ENCODE measurements at regions not wholly inside any gene's neighbourhood (a gene's known extent, or its start where the extent isn't known, plus 50 kb on each side); places are given as distances from the start of the nearest gene placed in this dataset.
A peak's percentile ranks its signal among the peaks of the same experiment; 100 is the strongest.

DNA sequence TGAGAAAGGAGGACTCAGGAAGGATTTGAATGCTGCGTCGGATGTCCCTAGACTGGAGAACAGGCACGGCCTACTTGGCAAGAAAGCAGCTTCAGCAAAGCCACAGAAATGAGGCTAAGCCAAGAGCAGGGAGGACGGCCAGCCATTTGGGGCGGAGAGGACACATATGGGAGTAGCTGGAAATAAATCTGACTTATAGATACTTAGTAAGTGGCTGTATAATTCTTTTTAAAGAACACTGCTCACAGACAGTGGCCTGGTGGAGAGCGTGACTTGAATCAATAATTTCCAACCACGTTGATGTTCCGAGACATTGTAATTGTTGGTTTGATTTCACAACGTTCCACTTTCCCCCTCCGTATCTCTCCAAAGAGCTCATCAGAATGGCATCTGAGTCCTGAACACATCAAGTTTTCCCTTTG is 67.7 kb upstream of the JCAD start:
- no peak for DNase-seq (ENCODE audit: extremely low read depth, low read depth)

DNA sequence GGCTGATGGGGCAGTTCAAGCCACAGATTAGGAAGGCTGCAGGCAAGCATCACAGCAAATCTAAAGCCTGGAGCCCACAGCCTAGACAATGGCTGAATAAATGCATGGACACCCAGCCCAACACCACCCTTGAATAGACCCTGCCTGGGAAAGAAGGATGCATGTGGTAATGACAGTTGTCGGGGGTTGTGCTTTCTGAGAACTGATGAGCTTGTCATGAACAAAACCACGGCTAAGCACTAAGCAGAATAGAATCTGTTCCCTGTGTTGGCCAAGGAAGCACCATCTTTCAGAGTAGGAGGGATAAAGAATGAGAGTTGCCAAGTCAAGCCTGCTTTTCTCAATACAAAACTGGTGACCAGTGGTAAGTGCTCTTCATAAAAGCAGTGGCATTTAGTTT is 66.1 kb upstream of the JCAD start:
- no peak for DNase-seq (ENCODE audit: extremely low read depth, low read depth)

DNA sequence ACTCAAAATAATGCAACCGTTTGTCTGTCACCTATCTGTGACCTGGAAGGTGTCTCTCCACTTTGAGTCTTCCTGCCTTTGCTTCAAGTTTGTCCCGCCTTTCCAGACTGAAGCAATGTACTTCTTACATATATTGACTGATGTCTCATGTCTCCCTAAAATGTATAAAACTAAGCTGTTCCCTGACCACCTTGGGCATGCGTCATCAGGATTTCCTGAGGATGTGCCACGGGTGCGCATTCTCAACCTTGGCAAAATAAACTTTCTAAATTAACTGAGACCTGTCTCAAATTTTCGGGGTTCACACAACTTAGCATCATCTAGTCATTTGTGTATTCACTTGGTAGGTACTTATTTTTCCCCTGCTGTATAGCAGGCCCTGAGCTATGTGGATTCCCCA is 65.3 kb upstream of the JCAD start:
- DNase-seq (ENCODE audit: extremely low read depth, low read depth): no peak

DNA sequence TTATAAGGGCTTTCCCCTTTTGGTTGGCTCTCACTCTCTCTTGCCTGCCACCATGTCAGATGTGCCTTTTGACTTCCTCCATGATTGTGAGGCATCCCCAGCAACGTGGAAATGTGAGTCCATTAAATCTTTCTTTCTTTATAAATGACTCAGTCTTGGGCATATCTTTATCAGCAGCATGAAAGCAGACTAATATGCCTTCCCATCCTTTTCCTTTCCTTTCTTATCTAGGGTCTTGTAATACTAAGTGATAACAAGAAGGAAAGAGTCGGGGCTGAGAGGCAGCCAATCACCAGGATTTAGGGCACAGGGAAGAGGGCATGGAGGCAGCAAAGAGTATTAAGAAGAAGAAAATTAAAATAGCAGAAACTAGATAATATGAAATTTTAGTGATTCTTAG is 62.0 kb upstream of the JCAD start:
- no peak for DNase-seq (ENCODE audit: extremely low read depth, low read depth)

DNA sequence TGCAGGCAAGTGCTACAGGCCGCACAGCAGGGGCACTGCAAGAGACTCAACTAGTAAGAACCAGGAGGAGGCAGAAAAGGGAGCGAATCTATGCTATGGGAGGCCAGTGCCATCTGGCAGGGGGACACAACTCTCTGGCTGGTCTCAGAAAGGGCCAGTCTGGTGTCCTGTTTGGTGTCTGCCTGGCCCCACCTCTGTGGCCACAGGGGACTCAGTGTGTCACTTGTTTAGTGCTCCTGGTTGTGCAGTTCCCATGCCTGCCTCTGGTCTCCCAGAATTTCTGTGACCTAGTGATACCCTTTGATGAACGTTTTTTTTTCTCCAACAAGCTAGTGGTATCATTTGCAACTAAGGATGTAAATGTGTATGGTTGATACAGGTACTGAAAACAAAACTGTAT is 59.2 kb upstream of the JCAD start:
- no peak for DNase-seq (ENCODE audit: extremely low read depth, low read depth)

DNA sequence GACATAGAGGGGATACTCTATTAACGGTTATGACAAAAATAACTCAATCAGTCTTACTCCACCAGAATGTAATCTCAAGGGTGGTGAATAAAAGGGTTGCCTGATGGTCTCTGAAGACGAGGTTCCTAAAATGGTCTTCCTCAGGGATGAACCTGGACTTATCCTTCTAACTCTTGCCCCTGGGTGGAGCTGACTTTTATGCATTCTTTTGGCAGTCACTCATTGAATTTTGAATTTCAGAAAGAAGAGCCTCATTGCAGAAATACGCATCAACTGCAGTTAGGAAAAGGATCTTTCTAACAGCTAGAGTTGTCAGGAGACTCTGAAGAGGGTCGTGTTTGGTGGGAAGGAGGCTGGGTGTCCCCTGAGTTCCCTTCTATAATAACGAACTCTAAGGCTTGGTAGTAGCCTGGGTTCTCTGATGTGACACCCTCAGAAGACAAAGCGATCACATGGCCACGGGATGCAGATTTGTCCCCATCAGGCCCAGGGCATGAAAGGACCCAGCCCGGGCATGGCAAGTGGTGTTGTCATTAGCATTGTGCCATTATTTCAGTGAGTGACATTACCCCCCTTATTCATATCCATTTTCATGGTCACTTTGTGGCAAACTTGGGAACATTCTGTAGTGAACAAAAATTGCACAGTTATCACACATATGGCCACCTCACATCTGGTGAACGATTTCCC is 58.6 kb upstream of the JCAD start:
- DNase-seq (ENCODE audit: extremely low read depth, low read depth): no peak

DNA sequence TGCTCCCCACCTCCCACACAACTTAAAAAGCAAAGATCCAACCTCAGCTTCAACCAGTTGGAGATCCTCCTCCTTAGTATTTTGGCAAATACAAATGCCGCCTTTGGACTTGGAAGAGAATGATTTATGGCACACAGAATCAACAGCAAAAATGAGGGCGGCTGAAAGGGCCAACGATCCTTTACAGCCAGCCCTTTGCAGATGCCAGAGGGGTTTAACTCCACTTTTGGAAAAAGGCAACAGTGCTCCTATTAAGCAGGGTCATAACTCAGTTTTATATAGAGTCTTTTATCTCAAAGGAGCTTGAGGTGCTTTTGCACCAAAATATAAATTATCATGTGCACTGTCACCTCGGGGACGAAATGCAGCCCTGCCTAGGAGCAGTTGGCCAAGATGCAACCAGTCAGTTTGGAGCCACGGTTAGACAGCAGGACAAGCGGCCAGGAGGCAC is 56.7 kb upstream of the JCAD start:
- no peak for DNase-seq (ENCODE audit: extremely low read depth, low read depth)

DNA sequence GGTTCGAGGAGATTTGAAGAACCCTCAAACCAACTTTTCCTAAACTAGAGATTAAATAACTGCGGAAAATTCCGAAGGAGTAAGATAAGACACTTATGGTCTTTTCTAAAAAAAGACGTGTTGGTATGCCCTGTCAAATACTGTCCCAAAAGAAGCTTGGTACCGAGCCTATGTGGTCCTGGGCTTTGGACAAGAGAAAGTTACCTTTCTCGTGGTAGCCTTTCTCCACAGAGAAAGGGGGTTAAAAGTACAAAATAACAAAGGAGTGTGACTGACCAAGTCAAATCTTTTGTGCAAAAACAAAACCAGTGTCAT is 56.2 kb upstream of the JCAD start:
- DNase-seq (ENCODE audit: extremely low read depth, low read depth): no peak

DNA sequence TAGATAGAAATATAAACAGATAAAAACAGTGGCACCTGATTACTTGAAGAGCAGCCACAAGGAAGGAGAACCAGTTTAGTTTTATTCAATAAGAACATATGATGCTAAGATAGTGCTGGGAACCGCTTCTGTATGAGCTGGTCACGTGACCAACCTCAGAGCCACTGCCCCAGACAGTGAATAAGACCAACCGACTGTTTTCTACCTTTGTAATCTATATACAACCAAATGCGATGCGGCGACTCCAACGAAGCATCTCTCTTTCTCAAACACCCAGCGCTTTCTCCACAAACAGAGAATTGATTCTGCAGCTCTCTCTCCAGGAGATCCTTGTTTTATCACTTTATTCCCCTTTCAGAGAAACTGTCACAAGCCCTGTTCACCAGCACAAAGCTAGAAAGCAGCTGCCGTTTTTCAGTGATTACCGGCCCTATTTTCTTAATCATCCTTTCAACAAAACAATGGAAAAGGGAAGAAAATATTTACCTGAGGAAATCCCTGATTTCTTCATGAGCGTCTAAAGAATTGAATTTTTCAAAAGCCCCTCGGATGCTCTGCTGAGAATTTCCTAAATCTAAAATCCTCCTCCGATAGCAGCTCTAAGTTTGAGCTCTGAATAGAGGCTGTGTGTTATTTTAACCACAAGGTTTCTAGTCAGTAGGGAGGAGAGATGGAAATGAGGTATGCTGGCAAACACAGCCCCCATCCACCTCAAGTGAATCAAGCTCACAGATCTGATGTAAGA is 55.7 kb upstream of the JCAD start:
- DNase-seq (ENCODE audit: extremely low read depth, low read depth): no peak

DNA sequence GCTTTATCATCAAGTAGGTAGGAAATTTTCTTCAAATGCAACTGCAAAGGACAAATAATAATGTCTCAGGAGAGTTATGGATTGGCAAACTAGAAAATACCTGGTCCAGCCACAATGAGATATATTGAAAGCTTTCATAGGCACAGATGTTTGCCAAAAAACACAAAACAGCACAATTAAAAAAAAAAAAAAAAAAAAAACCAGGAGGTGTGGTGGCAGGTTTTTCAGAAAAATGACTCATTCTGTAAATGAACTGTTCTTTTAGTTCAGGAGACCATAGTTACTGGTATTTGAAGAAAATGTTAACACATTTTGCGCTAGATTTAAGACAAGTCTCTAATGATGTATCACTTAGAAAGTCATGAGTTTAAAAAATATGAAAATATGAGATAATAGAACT is 55.0 kb upstream of the JCAD start:
- no peak for DNase-seq (ENCODE audit: extremely low read depth, low read depth)

DNA sequence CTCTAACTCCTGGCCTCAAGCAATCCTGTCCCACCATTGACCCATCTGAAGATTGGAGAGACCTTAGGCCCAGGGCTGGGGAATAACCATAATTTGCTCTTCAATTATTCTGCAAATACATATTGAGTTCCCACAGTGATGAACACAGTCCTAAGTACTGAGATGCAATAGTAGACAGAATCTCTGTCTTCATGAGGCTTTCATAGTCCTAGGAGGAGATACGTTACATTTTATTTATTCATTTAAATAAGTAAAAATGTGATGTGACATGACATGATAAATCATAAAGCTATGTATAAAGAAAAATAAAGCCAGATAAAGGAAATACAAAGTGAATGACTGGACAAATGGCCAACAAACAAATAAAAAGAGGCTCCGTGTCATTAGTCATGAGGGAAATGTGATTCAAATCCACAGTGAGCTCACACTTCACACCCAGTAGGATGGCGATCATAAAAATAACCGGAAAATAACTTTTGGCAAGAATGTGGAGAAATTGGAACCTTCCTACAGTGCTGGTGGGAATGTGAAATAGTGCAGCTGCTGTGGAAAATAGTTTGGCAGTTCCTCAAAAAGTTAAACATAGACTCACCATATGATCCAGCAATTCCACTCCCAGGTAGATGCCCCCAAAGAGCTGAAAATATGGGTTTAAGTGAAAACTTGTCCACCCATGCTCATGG is 52.1 kb upstream of the JCAD start:
- peak; percentile 20 for DNase-seq (ENCODE audit: extremely low read depth, low read depth)

All from NCI-H460 (cell line).